Retinal pigment epithelial cell (primary cell): ENCODE measurements at regions not wholly inside any gene's neighbourhood (a gene's known extent, or its start where the extent isn't known, plus 50 kb on each side); places are given as distances from the start of the nearest gene placed in this dataset.

ENCODE experiments used
- DNase-seq: peaks from one replicate; pipeline ENCODE4 v3.0.0-alpha.2; 2010; ENCODE audit warnings: low read depth
- H3K4me3 ChIP-seq: 2 replicates; pipeline ENCODE4 v1.5.1; 2011; ENCODE audit warnings: mild to moderate bottlenecking, low read length, control low read depth, moderate library complexity
- CTCF ChIP-seq: conservative IDR thresholded peaks from 2 replicates; pipeline ENCODE4 v1.5.1; 2011; ENCODE audit warnings: low read depth, low read length, control low read depth, inconsistent platforms

GRCh38 chr11:103792981-103793468 lies 243.4 kb upstream of the DDI1 start:
- DNase-seq: no peak
- TF ChIP-seq CTCF: no peak
- no peak overlapping the region for H3K4me3 ChIP-seq

GRCh38 chr11:103794262-103794661 lies 242.2 kb upstream of the DDI1 start:
- DNase-seq: no peak
- no peak for TF ChIP-seq CTCF
- H3K4me3 ChIP-seq: no peak overlapping the region

- H3K4me3 ChIP-seq: no peak overlapping the region
- no peak for DNase-seq
- TF ChIP-seq CTCF: no peak
These were observed 238.4 kb upstream of the DDI1 start for GRCh38 chr11:103798026-103798425.

GRCh38 chr11:103798446-103798845 lies 238.0 kb upstream of the DDI1 start:
- TF ChIP-seq CTCF: no peak
- H3K4me3 ChIP-seq: no peak overlapping the region

GRCh38 chr11:103800406-103801114 lies 235.9 kb upstream of the DDI1 start:
- H3K4me3 ChIP-seq: no peak overlapping the region
- TF ChIP-seq CTCF: no peak
- DNase-seq: no peak

More at GRCh38 chr11:103798446-103798845, 238.0 kb upstream of the DDI1 start:
- no peak for DNase-seq

- H3K4me3 ChIP-seq: no peak overlapping the region
- TF ChIP-seq CTCF: no peak
- DNase-seq: peak; percentile 92
These were observed 233.4 kb upstream of the DDI1 start for GRCh38 chr11:103803062-103803461.

- no peak overlapping the region for H3K4me3 ChIP-seq
- DNase-seq: peak; percentile 12
- no peak for TF ChIP-seq CTCF
These were observed 230.8 kb upstream of the DDI1 start for GRCh38 chr11:103805688-103806009.
